Neutrophil (primary cell): ENCODE measurements at regions not wholly inside any gene's neighbourhood (a gene's known extent, or its start where the extent isn't known, plus 50 kb on each side); places are given as distances from the start of the nearest gene placed in this dataset.
"Not testable (repeated sequence)": the region's sequence is repeated elsewhere in the genome, so short reads cannot be mapped to it uniquely, and the experiment has no call there.

Experiments used
- H3K27ac ChIP-seq: fragments of 200-600 bp; sonication (generic); 2 replicates; pipeline ENCODE4 v1.5.1; 2016; ENCODE audit warnings: mild to moderate bottlenecking, moderate library complexity
- H3K27me3 ChIP-seq: fragments of 200-600 bp; sonication (generic); 2 replicates; pipeline ENCODE4 v1.6.0; 2016; ENCODE audit warnings: mild to moderate bottlenecking
- H3K36me3 ChIP-seq: fragments of 200-600 bp; sonication (generic); 2 replicates; pipeline ENCODE4 v1.5.1; 2017
- H3K4me1 ChIP-seq, 2 experiments: fragments of 200-600 bp in 1 of 2; sonication (generic) in 1 of 2; 1 replicate in 1 of 2; 2 replicates in 1 of 2; pipeline versions ENCODE4 v1.5.1 to v1.6.1; 2013 to 2016; ENCODE audit warnings: low read depth in 1 of 2, low read length in 1 of 2, mild to moderate bottlenecking in 1 of 2, moderate library complexity in 1 of 2; ENCODE audit not compliant: control insufficient read depth in 1 of 2, insufficient read depth in 1 of 2
- H3K4me3 ChIP-seq, 2 experiments: fragments of 200-600 bp in 1 of 2; sonication (generic) in 1 of 2; 1 replicate in 1 of 2; 2 replicates in 1 of 2; pipeline ENCODE4 v1.5.1; 2013 to 2016; ENCODE audit warnings: low read depth in 1 of 2, low read length in 1 of 2, mild to moderate bottlenecking in 1 of 2, moderate library complexity in 1 of 2
- H3K9me3 ChIP-seq: fragments of 200-600 bp; sonication (generic); 2 replicates; pipeline ENCODE4 v1.5.1; 2016
- TF ChIP-seq, protein P1 (sequence below): fragments of 200-600 bp; sonication (generic); IDR thresholded peaks from 2 replicates; pipeline ENCODE4 v1.5.1; 2016; ENCODE audit warnings: antibody characterized with exemption

DNA sequence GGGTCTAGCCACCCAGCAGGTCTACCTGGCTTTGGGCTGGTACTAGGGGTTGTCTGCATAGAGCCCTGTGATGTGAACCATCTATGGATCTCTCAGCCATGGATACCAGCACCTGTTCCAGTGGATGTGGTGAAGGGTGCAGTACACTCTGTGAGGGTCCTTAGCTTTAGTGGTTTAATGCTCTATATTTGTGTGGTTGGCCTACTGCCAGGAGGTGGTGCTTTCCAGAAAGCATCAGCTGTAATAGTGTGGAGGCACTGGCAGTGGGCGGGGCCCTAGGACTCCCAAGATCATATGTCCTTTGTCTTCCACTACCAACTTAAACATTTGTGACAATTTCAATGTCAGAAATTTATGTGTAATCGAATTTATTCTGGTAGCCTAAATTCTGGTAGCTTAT, 1065.1 kb downstream of the RPIA start:
- not testable (repeated sequence) for H3K36me3 ChIP-seq, H3K27ac ChIP-seq, H3K4me3 ChIP-seq, H3K9me3 ChIP-seq, H3K4me1 ChIP-seq, H3K27me3 ChIP-seq

DNA sequence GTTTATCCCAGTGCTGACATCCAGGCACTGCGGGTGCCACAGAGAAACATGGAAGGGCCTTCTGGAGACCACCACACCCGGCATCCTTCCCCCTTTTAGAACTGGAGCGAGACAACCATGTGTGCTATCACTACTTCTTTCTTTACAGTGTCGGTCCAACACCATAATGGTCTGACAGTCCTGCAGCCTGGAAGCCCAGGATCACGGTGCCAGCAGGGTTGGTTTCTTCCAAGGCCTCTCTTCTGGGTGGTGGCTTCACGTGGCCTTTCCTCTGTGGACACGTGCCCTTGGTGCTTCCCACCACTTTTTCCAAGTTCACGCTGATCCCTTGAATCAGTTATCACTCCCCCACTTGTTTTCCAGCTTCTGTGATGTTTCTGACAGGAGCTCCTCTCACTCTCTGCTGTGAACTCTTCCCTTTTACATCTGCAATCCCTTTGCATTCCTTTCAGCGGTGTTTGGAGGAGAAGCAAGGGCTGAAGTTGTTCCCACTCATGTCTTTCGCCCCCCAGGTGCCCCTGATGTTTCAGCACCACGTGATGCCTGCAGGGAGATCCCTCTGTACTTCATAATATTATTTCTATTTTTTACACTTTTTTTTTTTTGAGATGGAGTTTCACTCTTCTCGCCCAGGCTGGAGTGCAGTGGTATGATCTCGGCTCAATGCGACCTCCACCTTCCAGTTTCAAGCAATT, 1067.0 kb downstream of the RPIA start:
- H3K27ac ChIP-seq, H3K36me3 ChIP-seq, H3K9me3 ChIP-seq, H3K4me3 ChIP-seq, H3K4me1 ChIP-seq, H3K27me3 ChIP-seq: not testable (repeated sequence)

DNA sequence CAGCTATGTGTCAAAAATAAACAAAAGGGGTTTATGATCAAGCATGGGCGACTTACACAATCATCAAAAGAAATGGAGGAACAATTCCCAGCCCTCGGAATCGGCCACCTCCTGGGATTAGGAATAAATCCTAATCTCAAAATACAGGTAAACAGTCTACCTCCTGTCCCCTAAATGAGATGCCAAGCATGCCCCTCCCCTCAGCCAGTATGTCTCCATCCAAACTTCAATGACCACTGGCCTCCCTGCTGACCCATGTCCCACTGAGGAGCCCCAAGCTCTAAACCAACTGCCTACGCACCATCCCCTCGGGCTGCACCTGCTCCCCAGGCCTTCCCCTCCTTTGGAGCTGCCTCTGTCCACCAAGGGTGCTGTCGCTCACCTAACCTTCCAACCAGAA, 1069.3 kb downstream of the RPIA start:
- H3K27me3 ChIP-seq, H3K36me3 ChIP-seq, H3K4me1 ChIP-seq, H3K27ac ChIP-seq, H3K9me3 ChIP-seq, H3K4me3 ChIP-seq: not testable (repeated sequence)

DNA sequence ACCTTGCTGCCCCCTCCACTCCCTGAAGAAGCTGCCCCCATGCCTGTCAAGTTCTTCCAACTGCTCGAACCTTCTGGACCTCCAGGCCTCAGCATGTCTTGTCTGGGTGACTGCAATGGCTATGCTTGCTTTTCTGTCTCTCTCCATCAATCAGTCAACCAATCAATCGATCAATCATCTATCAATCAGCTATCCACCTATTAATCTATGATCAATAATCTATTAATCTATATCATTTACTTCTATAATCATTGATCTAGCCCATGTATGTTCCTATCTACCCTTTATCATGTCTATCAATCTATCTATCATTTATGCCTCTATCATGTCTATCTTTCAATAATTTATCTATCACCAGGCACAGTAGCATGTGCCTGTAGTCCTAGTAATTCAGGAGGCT, 1069.7 kb downstream of the RPIA start:
- H3K4me3 ChIP-seq, H3K27me3 ChIP-seq: not testable (repeated sequence)

DNA sequence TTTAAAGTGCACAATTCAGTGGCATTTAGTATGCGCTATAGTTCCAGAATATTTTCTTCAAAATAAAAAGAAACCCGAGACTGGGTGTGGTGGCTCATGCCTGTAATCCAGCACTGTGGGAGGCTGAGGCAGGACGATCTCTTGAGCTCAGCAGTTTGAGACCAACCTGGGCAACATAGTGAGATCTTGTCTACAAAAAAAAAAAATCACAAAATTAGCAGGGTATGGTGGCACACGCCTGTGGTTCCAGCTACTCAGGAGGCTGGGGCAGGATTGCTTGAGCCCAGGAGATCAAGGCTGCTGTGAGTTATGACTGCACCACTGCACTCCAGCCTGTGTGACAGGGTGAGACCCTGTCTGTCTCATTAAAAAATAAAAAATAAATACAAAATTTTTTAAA, 1070.4 kb downstream of the RPIA start:
- H3K27ac ChIP-seq, H3K9me3 ChIP-seq, H3K4me3 ChIP-seq, H3K36me3 ChIP-seq, H3K4me1 ChIP-seq: not testable (repeated sequence)
- peaks cover 15% of the 10 kb centered on the region for H3K27me3 ChIP-seq

More for the DNA sequence above, 1069.7 kb downstream of the RPIA start:
- not testable (repeated sequence) for H3K36me3 ChIP-seq, H3K4me1 ChIP-seq, H3K9me3 ChIP-seq, H3K27ac ChIP-seq

DNA sequence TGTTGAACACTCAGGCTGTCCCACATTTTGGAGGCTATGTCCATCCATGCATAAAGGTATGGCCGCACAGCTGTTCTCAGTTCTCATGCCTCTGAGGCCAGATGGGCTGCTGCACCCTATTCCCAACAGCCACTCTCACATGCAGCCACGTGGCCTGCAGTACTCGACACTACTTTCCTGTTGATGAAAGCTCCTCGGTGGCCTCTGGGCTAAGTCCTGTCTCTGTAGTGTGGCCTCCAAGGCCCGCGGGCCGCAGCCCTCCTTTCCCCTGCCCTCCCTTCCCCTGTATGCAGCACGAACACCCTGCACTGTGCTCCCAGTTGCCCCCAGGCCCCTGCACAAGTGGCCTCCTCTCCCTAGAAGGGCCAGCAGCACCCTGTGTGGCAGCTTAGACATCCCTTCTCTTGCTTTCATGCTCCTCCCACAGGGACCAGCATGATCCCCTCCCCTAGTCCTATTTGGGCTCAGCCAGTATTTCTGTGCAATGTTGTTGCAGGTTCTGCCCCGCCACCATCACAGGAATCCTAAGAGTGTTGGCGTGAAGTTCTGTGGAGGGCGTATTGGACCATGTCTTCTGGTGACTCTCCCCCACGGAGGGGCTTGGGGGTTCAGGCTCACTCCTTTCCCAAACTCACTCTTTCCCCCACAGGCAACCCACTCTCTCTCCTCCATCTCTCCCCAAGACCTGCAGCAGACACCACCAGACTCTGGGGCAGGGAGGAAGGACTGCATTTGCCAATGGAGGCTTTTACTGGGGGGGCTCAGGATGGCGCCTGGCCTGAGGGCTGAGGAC, 1071.2 kb downstream of the RPIA start:
- not testable (repeated sequence) for H3K9me3 ChIP-seq, H3K27ac ChIP-seq, H3K4me1 ChIP-seq, H3K36me3 ChIP-seq, H3K4me3 ChIP-seq
- peaks cover 23% of the 10 kb centered on the region for H3K27me3 ChIP-seq

DNA sequence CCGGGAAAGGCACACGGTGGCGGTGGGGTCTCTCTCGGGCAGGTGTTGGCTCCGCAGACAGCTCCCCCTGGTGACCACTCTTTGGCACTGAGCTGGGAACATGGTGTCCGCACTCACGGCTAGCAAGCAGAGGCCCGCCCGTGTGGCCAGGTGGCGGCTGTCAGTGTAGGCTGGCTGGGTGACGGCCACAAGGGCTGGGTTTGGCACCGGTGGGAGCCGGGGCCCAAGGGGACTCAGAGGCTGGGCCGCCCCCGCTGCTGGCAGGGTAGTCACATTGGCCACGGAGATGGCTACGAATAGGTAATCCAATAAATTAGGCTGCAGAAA, 1071.7 kb downstream of the RPIA start:
- Histone ChIP-seq H3K9me3 (peaks cover 3% of the 10 kb centered on the region), H3K36me3 (no peaks in the 10 kb centered on the region), H3K27ac (no peak overlapping the region), H3K4me3 (no peak overlapping the region), H3K4me1 (no peaks in the 10 kb centered on the region), H3K27me3 (peaks cover 28% of the 10 kb centered on the region)
- TF ChIP-seq, protein P1, sequence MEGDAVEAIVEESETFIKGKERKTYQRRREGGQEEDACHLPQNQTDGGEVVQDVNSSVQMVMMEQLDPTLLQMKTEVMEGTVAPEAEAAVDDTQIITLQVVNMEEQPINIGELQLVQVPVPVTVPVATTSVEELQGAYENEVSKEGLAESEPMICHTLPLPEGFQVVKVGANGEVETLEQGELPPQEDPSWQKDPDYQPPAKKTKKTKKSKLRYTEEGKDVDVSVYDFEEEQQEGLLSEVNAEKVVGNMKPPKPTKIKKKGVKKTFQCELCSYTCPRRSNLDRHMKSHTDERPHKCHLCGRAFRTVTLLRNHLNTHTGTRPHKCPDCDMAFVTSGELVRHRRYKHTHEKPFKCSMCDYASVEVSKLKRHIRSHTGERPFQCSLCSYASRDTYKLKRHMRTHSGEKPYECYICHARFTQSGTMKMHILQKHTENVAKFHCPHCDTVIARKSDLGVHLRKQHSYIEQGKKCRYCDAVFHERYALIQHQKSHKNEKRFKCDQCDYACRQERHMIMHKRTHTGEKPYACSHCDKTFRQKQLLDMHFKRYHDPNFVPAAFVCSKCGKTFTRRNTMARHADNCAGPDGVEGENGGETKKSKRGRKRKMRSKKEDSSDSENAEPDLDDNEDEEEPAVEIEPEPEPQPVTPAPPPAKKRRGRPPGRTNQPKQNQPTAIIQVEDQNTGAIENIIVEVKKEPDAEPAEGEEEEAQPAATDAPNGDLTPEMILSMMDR, result no peak

DNA sequence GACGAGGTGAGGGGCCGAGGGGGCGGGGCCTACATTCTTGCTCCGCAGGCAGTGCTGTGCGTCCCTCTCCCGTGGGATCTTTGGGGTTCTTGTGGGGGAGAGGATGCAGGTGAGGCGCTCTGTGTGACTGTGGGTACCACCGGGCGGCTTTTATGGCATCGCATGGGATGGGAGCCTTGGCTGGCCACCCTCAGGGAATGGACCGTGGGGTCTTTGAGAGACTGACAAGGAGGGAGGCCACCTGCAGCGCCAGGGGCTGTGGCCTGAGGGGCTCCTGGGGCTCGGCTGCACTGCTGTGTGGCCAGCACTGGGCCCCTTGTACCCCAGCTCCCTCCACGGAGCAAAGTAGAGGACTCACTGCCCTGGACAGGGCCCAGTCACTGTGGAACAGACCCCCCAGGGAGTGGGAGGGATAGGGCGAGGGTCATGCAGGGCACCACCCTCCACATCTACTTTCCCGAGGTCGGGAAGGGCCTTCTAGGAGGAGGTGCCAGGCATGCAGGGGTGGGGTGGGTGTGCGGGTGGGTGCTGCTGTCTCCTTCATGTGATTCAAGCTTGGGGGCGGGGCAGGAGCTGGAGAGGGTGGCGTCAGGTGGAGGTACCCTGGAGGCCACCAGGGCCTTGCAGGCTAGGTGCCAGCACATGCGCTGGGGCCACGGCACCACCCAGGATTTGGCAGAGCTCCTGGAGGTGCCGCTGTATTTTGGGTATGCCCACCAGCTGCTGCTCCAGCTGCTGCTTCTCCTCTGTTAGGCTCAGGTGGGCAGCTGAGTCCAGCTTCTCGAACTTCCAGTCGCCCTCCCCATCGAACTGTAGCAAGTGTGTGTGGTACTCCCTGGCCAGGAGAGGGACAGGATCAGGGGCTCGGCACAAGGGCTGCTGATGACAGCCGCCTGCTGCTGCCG, 1072.4 kb downstream of the RPIA start:
- H3K27me3 ChIP-seq, result peaks cover 34% of the 10 kb centered on the region
- H3K4me1 ChIP-seq, result no peaks in the 10 kb centered on the region
- H3K4me3 ChIP-seq, result no peak overlapping the region
- peaks cover 3% of the 10 kb centered on the region for H3K9me3 ChIP-seq
- H3K27ac ChIP-seq, result no peak overlapping the region
- H3K36me3 ChIP-seq, result no peaks in the 10 kb centered on the region
- TF ChIP-seq, protein P1, result no peak

DNA sequence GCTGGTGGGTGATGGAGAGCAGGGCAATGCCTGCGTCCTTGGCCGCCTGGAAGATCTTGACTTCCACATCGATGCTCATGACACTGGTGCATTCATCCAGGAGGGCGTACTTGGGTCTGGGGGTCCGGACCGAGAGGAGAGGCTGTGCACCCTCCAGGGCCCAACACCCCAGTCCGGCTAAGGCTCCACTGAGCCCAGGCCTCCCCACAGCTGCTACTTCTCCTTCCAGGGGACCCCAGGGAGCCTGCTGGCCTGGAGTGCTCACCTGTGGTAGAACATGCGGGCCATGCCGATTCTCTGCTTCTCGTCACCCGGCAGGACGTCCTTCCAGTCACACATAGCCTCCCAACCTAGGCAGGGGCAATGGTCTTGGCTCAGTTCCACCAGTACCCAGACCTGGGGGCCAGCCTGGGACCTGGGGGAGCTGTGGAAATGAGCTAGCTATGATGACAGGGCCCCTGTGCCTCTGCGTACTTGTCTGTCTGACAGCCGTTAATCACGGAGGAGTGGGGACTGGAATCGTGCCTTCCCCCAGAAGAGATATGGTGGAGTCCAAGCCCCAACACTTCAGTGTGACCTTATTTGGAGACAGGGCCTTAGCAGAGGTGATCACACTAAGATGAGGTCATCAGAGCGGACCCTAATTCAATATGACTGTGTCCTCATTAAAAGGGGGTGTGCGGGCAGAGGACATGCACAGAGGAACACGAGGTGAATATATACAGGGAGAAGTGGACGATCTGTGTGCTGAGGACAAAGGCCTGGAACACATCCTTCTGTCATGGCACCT, 1073.3 kb downstream of the RPIA start:
- not testable (repeated sequence) for H3K4me3 ChIP-seq, H3K9me3 ChIP-seq, H3K27ac ChIP-seq, H3K36me3 ChIP-seq, H3K4me1 ChIP-seq
- peaks cover 42% of the 10 kb centered on the region for H3K27me3 ChIP-seq

DNA sequence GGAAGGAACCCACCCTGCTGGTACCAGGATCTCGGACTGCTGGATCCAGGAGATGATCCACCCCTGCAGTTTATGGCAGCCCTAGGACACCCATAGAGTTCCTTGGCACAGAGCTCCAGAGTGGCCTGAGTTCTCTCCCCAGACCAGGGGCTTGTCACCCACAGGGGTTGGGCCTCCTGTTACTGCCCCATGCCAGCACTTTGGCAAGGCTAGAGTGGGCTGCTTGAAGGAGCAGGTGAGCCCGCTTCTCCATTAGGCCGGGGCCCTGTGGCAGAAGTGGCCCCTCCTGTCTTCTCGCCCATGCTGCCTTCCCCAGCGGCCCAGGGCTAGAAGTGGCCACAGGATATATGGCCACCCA, 1073.9 kb downstream of the RPIA start:
- not testable (repeated sequence) for H3K27ac ChIP-seq, H3K4me3 ChIP-seq, H3K36me3 ChIP-seq, H3K4me1 ChIP-seq, H3K9me3 ChIP-seq
- peaks cover 48% of the 10 kb centered on the region for H3K27me3 ChIP-seq
